K562 (cell line): ENCODE measurements at regions not wholly inside any gene's neighbourhood (a gene's known extent, or its start where the extent isn't known, plus 50 kb on each side); places are given as distances from the start of the nearest gene placed in this dataset.

Experiments used
- ATAC-seq: fragments of 200-7000 bp; cut with Tn5 transposase; 3 replicates; pipeline ENCODE4 v1.9.1; 2020; ENCODE audit warnings: moderate library complexity
- BruUV-seq: library from RNA; stranded (reverse); fragments of 400-500 nt; replicated peaks from 2 replicates; lab custom pipeline; 2021; lab: Mats Ljungman, UMichigan
- CTCF ChIA-PET: fragments of 300-600 bp; formaldehyde crosslinking; extraction: SDS; loops from one replicate; lab custom pipeline; 2021; ENCODE audit warnings: low intra/inter-chr PET ratio; lab: Yijun Ruan, JAX
- POLR2A ChIA-PET: fragments of 300-600, 350-650 bp; sonication (Branson Sonifier 250); formaldehyde crosslinking; extraction: SDS; loops from one replicate; lab custom pipeline; 2021; ENCODE audit warnings: antibody characterized with exemption, inconsistent platforms; lab: Yijun Ruan, JAX
- DNase-seq, 4 experiments: peaks; one replicate each; pipeline versions ENCODE4 v3.0.0 to v3.0.0-alpha.2; 2011 to 2018; ENCODE audit warnings: low spot score in 3 of 4, mixed read lengths in 3 of 4; ENCODE audit errors: extremely low read depth in 1 of 4
- FAIRE-seq: peaks from 2 replicates; lab custom pipeline; 2011; peaks lifted over from hg19 to GRCh38; lab: Jason Lieb, UNC
- H2AFZ ChIP-seq: 2 replicates; pipeline ENCODE4 v1.6.0; 2011; ENCODE audit warnings: low read depth, low read length, control low read depth, inconsistent platforms
- H3K27ac ChIP-seq: fragments of 200-600 bp; 3 replicates; pipeline ENCODE4 v1.8.0; 2011; ENCODE audit warnings: low read depth, mild to moderate bottlenecking, control low read depth, inconsistent platforms, low read length, moderate library complexity, mixed read lengths; ENCODE audit errors: extremely low read depth
- H3K27me3 ChIP-seq, 2 experiments: fragments of 300-600 bp in 1 of 2; 2 replicates in 1 of 2; 3 replicates in 1 of 2; pipeline versions ENCODE4 v1.6.0 to v1.8.0; 2011; ENCODE audit warnings: inconsistent platforms in 2 of 2, low read length in 2 of 2, mild to moderate bottlenecking in 1 of 2, mixed read lengths in 1 of 2, moderate library complexity in 1 of 2; ENCODE audit not compliant: control insufficient read depth in 2 of 2, insufficient read depth in 2 of 2
- H3K36me3 ChIP-seq: fragments of 300-600 bp; 3 replicates; pipeline ENCODE4 v1.8.0; 2011; ENCODE audit warnings: mild to moderate bottlenecking, low read length, inconsistent platforms; ENCODE audit not compliant: control insufficient read depth, insufficient read depth
- H3K4me1 ChIP-seq, 2 experiments: fragments of 200-600 bp in 1 of 2; replicated peaks in 1 of 2; 2 replicates in 1 of 2; 3 replicates in 1 of 2; pipeline versions ENCODE4 v1.5.1 to v1.8.0; 2011; ENCODE audit warnings: inconsistent platforms in 2 of 2, low read length in 2 of 2, mild to moderate bottlenecking in 1 of 2, mixed read lengths in 1 of 2, moderate library complexity in 1 of 2; ENCODE audit not compliant: control insufficient read depth in 2 of 2, insufficient read depth in 2 of 2
- H3K4me2 ChIP-seq: 2 replicates; pipeline ENCODE4 v1.6.1; 2011; ENCODE audit warnings: low read length, control low read depth, inconsistent platforms, mixed read lengths; ENCODE audit not compliant: insufficient read depth
- H3K4me3 ChIP-seq: fragments of 200-600 bp; sonication (generic), shearing (Covaris generic); 2 replicates; pipeline ENCODE4 v1.5.1; 2016; ENCODE audit warnings: control low read depth, inconsistent platforms
- H3K79me2 ChIP-seq: fragments of 200-600 bp; 3 replicates; pipeline ENCODE4 v1.8.0; 2011; ENCODE audit warnings: low read length, inconsistent platforms; ENCODE audit not compliant: control insufficient read depth, insufficient read depth
- H3K9ac ChIP-seq, 2 experiments: 2 replicates each; pipeline versions ENCODE4 v1.6.0 to v1.6.1; 2011; ENCODE audit warnings: low read depth in 2 of 2, low read length in 2 of 2, control low read depth in 1 of 2, inconsistent platforms in 1 of 2, mild to moderate bottlenecking in 1 of 2, mixed read lengths in 1 of 2; ENCODE audit not compliant: insufficient read depth in 1 of 2
- H3K9me1 ChIP-seq: one replicate; pipeline ENCODE4 v1.6.0; 2011; ENCODE audit warnings: inconsistent platforms, mild to moderate bottlenecking, low read length, moderate library complexity; ENCODE audit not compliant: control insufficient read depth, insufficient read depth
- H3K9me3 ChIP-seq: replicated peaks from 2 replicates; pipeline ENCODE4 v1.5.1; 2011; ENCODE audit warnings: low read depth, low read length, inconsistent platforms; ENCODE audit not compliant: control insufficient read depth, insufficient read depth
- H4K20me1 ChIP-seq: replicated peaks from 2 replicates; pipeline ENCODE4 v1.6.1; 2011; ENCODE audit warnings: low read length, inconsistent platforms, mixed read lengths; ENCODE audit not compliant: control insufficient read depth, insufficient read depth
- CBX5 ChIP-seq: IDR thresholded peaks from 2 replicates; pipeline ENCODE4 v1.6.1; 2014; ENCODE audit warnings: low read depth, borderline replicate concordance
- CHD2 ChIP-seq: IDR thresholded peaks from 2 replicates; pipeline ENCODE4 v1.6.1; 2011; ENCODE audit warnings: low read depth, low read length
- E2F3 ChIP-seq: fragments of 250-450 bp; sonication (Bioruptor Pico); IDR thresholded peaks from 2 replicates; pipeline ENCODE4 v1.4.0; 2020; ENCODE audit warnings: mild to moderate bottlenecking
- FOXP1 ChIP-seq: sonication (generic); formaldehyde crosslinking; IDR thresholded peaks from 2 replicates; pipeline ENCODE4 v1.8.0; 2022; ENCODE audit warnings: mild to moderate bottlenecking, missing genetic modification reagents
- HDGF ChIP-seq: fragments of 450-650 bp; IDR thresholded peaks from 2 replicates; pipeline ENCODE4 v1.6.1; 2016
- RHOXF2B ChIP-seq: fragments of 250-450 bp; sonication (Bioruptor Pico); conservative IDR thresholded peaks from 2 replicates; pipeline ENCODE4 v1.5.1; 2021
- WGBS: fragments of 100-300 bp; shearing (Covaris generic); methylation state at CpG from one replicate; pipeline ENCODE4 v1.1.6; 2016; ENCODE audit warnings: low coverage, mixed read lengths; ENCODE audit not compliant: insufficient coverage; ENCODE audit errors: missing lambda C conversion rate; 5-methylcytosine and 5-hydroxymethylcytosine counted together
- in situ Hi-C: fragments of 300-500 bp; cut with MboI; formaldehyde crosslinking; loops from 4 replicates; pipeline ENCODE4 v1.15.0; 2018; ENCODE audit warnings: inconsistent platforms, mixed read lengths
- intact Hi-C: fragments of 100-400 bp; cut with micrococcal nuclease; formaldehyde crosslinking; loops from 2 replicates; pipeline ENCODE4 v1.14.2; 2022

GRCh38 chr11:130675371-130675821 is 227.0 kb downstream of the ADAMTS15 start:
- H3K27me3 ChIP-seq = no peaks in the 10 kb centered on the region
- BruUV-seq = no TSS peak
- DNase-seq (no peak), ATAC-seq (no peak), FAIRE-seq (no peak)
- H3K9me3 ChIP-seq = no peaks in the 10 kb centered on the region
- no peak overlapping the region for H3K4me3 ChIP-seq
- CTCF ChIA-PET = no interaction called here
- H3K79me2 ChIP-seq = no peaks in the 10 kb centered on the region
- no peaks in the 10 kb centered on the region for H3K36me3 ChIP-seq
- no peak overlapping the region for H3K4me2 ChIP-seq
- intact Hi-C loops = no loop called here
- no peaks in the 10 kb centered on the region for H3K4me1 ChIP-seq
- H3K27ac ChIP-seq = no peak overlapping the region
- H4K20me1 ChIP-seq = no peaks in the 10 kb centered on the region
- H3K9me1 ChIP-seq = no peaks in the 10 kb centered on the region
- in situ Hi-C loops = no loop called here
- no peak overlapping the region for H3K9ac ChIP-seq
- no peak for TF ChIP-seq E2F3 (CRISPR knock-in tag)
- no peak for TF ChIP-seq FOXP1 (CRISPR knock-in tag)
- no peak for TF ChIP-seq HDGF
- TF ChIP-seq CBX5 = no peak
- no peak overlapping the region for H2AFZ ChIP-seq
- POLR2A ChIA-PET = no interaction called here
- 0% methylated on average over 10 of the region's 10 CpGs for WGBS

DNA sequence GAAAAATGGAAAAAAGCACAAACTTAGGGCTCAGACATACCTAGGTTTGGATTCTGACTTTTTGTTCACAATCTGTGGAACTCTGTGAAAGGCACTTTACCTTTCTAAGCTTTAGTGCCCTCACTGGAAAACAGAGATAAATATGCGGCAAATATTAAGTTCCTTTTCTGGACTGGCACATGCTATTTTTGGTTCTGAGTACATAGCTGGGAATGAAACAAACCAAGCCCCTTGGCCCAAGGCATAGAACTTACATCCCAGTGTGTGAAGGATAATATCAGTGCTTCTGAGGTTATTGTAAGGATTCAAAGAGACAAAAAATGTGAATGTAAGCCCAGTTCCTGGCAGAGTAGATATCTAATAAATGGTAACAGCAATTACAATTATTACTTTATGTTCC is 227.5 kb downstream of the ADAMTS15 start:
- TF ChIP-seq CHD2 = no peak
- no peak for TF ChIP-seq RHOXF2B (CRISPR knock-in tag)
- Histone ChIP-seq H3K4me3 (no peak overlapping the region), H3K4me2 (no peak overlapping the region), H3K4me1 (no peaks in the 10 kb centered on the region), H3K9ac (no peak overlapping the region), H2AFZ (no peak overlapping the region), H3K36me3 (no peaks in the 10 kb centered on the region), H3K79me2 (no peaks in the 10 kb centered on the region), H3K27ac (no peak overlapping the region), H3K9me1 (no peaks in the 10 kb centered on the region), H3K27me3 (no peaks in the 10 kb centered on the region), H4K20me1 (no peaks in the 10 kb centered on the region), H3K9me3 (no peaks in the 10 kb centered on the region)
- ATAC-seq = no peak
- CTCF ChIA-PET = no interaction called here
- no TSS peak for BruUV-seq
- no peak for DNase-seq
- POLR2A ChIA-PET = no interaction called here
- in situ Hi-C loops (no loop called here), intact Hi-C loops (no loop called here)
- WGBS = 8% methylated on average over 1 of the region's 1 CpG
- FAIRE-seq = no peak
